Suprapubic skin (tissue), 4 donors: ENCODE measurements at regions not wholly inside any gene's neighbourhood (a gene's known extent, or its start where the extent isn't known, plus 50 kb on each side); places are given as distances from the start of the nearest gene placed in this dataset.
"Not testable (repeated sequence)": the region's sequence is repeated elsewhere in the genome, so short reads cannot be mapped to it uniquely, and the experiment has no call there.

Experiments
- DNase-seq, 2 donors: peaks; one replicate each; pipeline ENCODE4 v3.0.0-alpha.2; 2019; ENCODE audit warnings: low spot score in 2 of 2
- H3K27ac ChIP-seq: fragments of 200-600 bp; sonication (generic); one replicate; pipeline ENCODE4 v1.5.1; 2019
- H3K27me3 ChIP-seq: fragments of 200-600 bp; sonication (generic); one replicate; pipeline ENCODE4 v1.5.1; 2019
- H3K36me3 ChIP-seq: fragments of 200-600 bp; sonication (generic); one replicate; pipeline ENCODE4 v1.5.1; 2019
- H3K4me1 ChIP-seq: fragments of 200-600 bp; sonication (generic); one replicate; pipeline ENCODE4 v1.5.1; 2019
- H3K4me3 ChIP-seq: fragments of 200-600 bp; sonication (generic); one replicate; pipeline ENCODE4 v1.5.1; 2019; ENCODE audit warnings: mild to moderate bottlenecking
- H3K9me3 ChIP-seq: fragments of 200-600 bp; sonication (generic); one replicate; pipeline ENCODE4 v1.5.1; 2019
- CTCF ChIP-seq, 2 donors: fragments of 200-600 bp in 1 of 2; fragments of 450-650 bp in 1 of 2; sonication (generic) in 1 of 2; IDR thresholded peaks; one replicate each; pipeline ENCODE4 v1.5.1; 2016 to 2019; ENCODE audit warnings: antibody characterized with exemption in 2 of 2, mild to moderate bottlenecking in 1 of 2, moderate library complexity in 1 of 2
- EP300 ChIP-seq: sonication (generic); formaldehyde crosslinking; IDR thresholded peaks from one replicate; pipeline ENCODE4 v1.6.1; 2017; ENCODE audit warnings: antibody characterized with exemption
- POLR2A ChIP-seq, 2 donors: fragments of 450-650 bp; IDR thresholded peaks; one replicate each; pipeline ENCODE4 v1.6.1; 2017; ENCODE audit warnings: antibody characterized with exemption in 2 of 2, mild to moderate bottlenecking in 2 of 2, moderate library complexity in 2 of 2
- POLR2AphosphoS5 ChIP-seq, 3 donors: sonication (generic); formaldehyde crosslinking; IDR thresholded peaks; one replicate each; pipeline ENCODE4 v1.6.1; 2017; ENCODE audit warnings: antibody characterized with exemption in 3 of 3
- WGBS: methylation state at CpG from one replicate; pipeline ENCODE4 v1.1.5; 2018; 5-methylcytosine and 5-hydroxymethylcytosine counted together

GRCh38 chrX:115390078-115390477 lies 100.6 kb downstream of the LUZP4 start:
- TF ChIP-seq POLR2AphosphoS5 (IDR thresholded peaks at IDR 0.05) (no peak), CTCF (IDR thresholded peaks at IDR 0.05) (no peak), POLR2A (IDR thresholded peaks at IDR 0.05) (no peak), EP300 (no peak)
- WGBS = 63% methylated on average over 3 of the region's 3 CpGs
- H3K27ac ChIP-seq = no peak overlapping the region

GRCh38 chrX:115392031-115392430 lies 102.5 kb downstream of the LUZP4 start:
- Histone ChIP-seq H3K9me3 (no peaks in the 10 kb centered on the region), H3K4me3 (no peak overlapping the region), H3K27me3 (no peaks in the 10 kb centered on the region), H3K27ac (no peak overlapping the region), H3K4me1 (no peaks in the 10 kb centered on the region), H3K36me3 (no peaks in the 10 kb centered on the region)
- 55% methylated on average over 2 of the region's 2 CpGs for whole genome bisulfite sequencing
- DNase-seq = no peak
- TF ChIP-seq CTCF (IDR thresholded peaks at IDR 0.05) = no peak
- no peak for TF ChIP-seq EP300
- no peak for TF ChIP-seq POLR2A (IDR thresholded peaks at IDR 0.05)
- no peak for TF ChIP-seq POLR2AphosphoS5 (IDR thresholded peaks at IDR 0.05)

More at GRCh38 chrX:115390078-115390477, 100.6 kb downstream of the LUZP4 start:
- no peak for DNase-seq
- Histone ChIP-seq H3K9me3 (no peaks in the 10 kb centered on the region), H3K4me3 (no peak overlapping the region), H3K27me3 (no peaks in the 10 kb centered on the region), H3K4me1 (no peaks in the 10 kb centered on the region), H3K36me3 (no peaks in the 10 kb centered on the region)

GRCh38 chrX:115392871-115393270 lies 103.4 kb downstream of the LUZP4 start:
- WGBS = 47% methylated on average over 1 of the region's 1 CpG
- DNase-seq = no peak
- no peak for TF ChIP-seq EP300
- TF ChIP-seq CTCF (IDR thresholded peaks at IDR 0.05) = no peak
- TF ChIP-seq POLR2A (IDR thresholded peaks at IDR 0.05) = no peak
- no peak for TF ChIP-seq POLR2AphosphoS5 (IDR thresholded peaks at IDR 0.05)
- no peaks in the 10 kb centered on the region for H3K9me3 ChIP-seq
- no peak overlapping the region for H3K4me3 ChIP-seq
- no peaks in the 10 kb centered on the region for H3K27me3 ChIP-seq
- H3K4me1 ChIP-seq = no peaks in the 10 kb centered on the region
- no peaks in the 10 kb centered on the region for H3K36me3 ChIP-seq
- no peak overlapping the region for H3K27ac ChIP-seq

GRCh38 chrX:115393271-115393670 lies 103.8 kb downstream of the LUZP4 start:
- 82% methylated on average over 1 of the region's 1 CpG for WGBS
- H3K4me3 ChIP-seq = no peak overlapping the region
- no peaks in the 10 kb centered on the region for H3K9me3 ChIP-seq
- H3K27me3 ChIP-seq = no peaks in the 10 kb centered on the region
- no peaks in the 10 kb centered on the region for H3K36me3 ChIP-seq
- H3K27ac ChIP-seq = no peak overlapping the region
- no peaks in the 10 kb centered on the region for H3K4me1 ChIP-seq
- DNase-seq = no peak
- TF ChIP-seq EP300 (no peak), POLR2A (IDR thresholded peaks at IDR 0.05) (no peak), CTCF (IDR thresholded peaks at IDR 0.05) (no peak), POLR2AphosphoS5 (IDR thresholded peaks at IDR 0.05) (no peak)

- H3K27ac ChIP-seq, DNase-seq, H3K36me3 ChIP-seq, H3K4me3 ChIP-seq, H3K27me3 ChIP-seq, H3K4me1 ChIP-seq, H3K9me3 ChIP-seq: not testable (repeated sequence)
- 93% methylated on average over 4 of the region's 4 CpGs for WGBS
These were observed 105.3 kb downstream of the LUZP4 start for GRCh38 chrX:115394806-115395205.

GRCh38 chrX:115399306-115399705 lies 109.8 kb downstream of the LUZP4 start:
- Histone ChIP-seq H3K4me3 (no peak overlapping the region), H3K9me3 (no peaks in the 10 kb centered on the region), H3K36me3 (no peaks in the 10 kb centered on the region), H3K27ac (no peak overlapping the region), H3K27me3 (no peaks in the 10 kb centered on the region), H3K4me1 (no peaks in the 10 kb centered on the region)
- DNase-seq = no peak
- TF ChIP-seq POLR2A (IDR thresholded peaks at IDR 0.05) = no peak
- no peak for TF ChIP-seq CTCF (IDR thresholded peaks at IDR 0.05)
- no peak for TF ChIP-seq EP300
- TF ChIP-seq POLR2AphosphoS5 (IDR thresholded peaks at IDR 0.05) = no peak
- WGBS = 90% methylated on average over 2 of the region's 2 CpGs
